A673 (cell line): ENCODE measurements at regions not wholly inside any gene's neighbourhood (a gene's known extent, or its start where the extent isn't known, plus 50 kb on each side); places are given as distances from the start of the nearest gene placed in this dataset.

ENCODE experiments used
- CTCF ChIP-seq: fragments of 300-800, 200-600 bp; sonication (generic); conservative IDR thresholded peaks from 2 replicates; pipeline ENCODE4 v1.5.1; 2017; ENCODE audit warnings: low read depth, mild to moderate bottlenecking, antibody characterized with exemption, low read length, moderate library complexity, mixed read lengths
- EZH2 ChIP-seq: fragments of 200-600 bp; sonication (generic); IDR thresholded peaks from 2 replicates; pipeline ENCODE4 v1.6.1; 2017; ENCODE audit warnings: borderline replicate concordance, low read depth, mild to moderate bottlenecking, mixed read lengths, antibody characterized with exemption, low read length; ENCODE audit not compliant: poor library complexity, severe bottlenecking

- TF ChIP-seq EZH2 (no peak), CTCF (no peak)
These were observed 71.9 kb downstream of the DYRK2 start for GRCh38 chr12:67720351-67720856.
